Activated B cell treated with CpG ODN at 0.5 μM for 24 hours (primary cell): ENCODE measurements at regions not wholly inside any gene's neighbourhood (a gene's known extent, or its start where the extent isn't known, plus 50 kb on each side); places are given as distances from the start of the nearest gene placed in this dataset.

Experiments
- ATAC-seq: fragments of 200-7000 bp; cut with Tn5 transposase; one replicate; pipeline ENCODE4 v1.10.0; 2021; ENCODE audit warnings: low read depth, mild to moderate bottlenecking, moderate library complexity
- CTCF ChIA-PET: fragments of 350-600 bp; sonication (Branson Sonifier 250); formaldehyde crosslinking; loops from one replicate; lab custom pipeline; 2021; ENCODE audit warnings: antibody characterized with exemption; lab: Charles Lee
- POLR2A ChIA-PET: fragments of 350-600 bp; sonication (Branson Sonifier 250); formaldehyde crosslinking; loops from one replicate; lab custom pipeline; 2021; ENCODE audit warnings: antibody characterized with exemption; lab: Charles Lee
- DNase-seq: peaks from one replicate; pipeline ENCODE4 v3.0.0; 2022
- H3K27ac Mint-ChIP-seq: one replicate; pipeline ENCODE4 v1.8.0; 2020; ENCODE audit warnings: mixed read lengths
- H3K27me3 Mint-ChIP-seq: one replicate; pipeline ENCODE4 v1.8.0; 2021; ENCODE audit warnings: mixed read lengths
- H3K36me3 Mint-ChIP-seq: one replicate; pipeline ENCODE4 v1.8.0; 2021; ENCODE audit warnings: low read depth, mixed read lengths
- H3K4me1 Mint-ChIP-seq: one replicate; pipeline ENCODE4 v1.8.0; 2021; ENCODE audit warnings: mixed read lengths
- H3K4me3 Mint-ChIP-seq: one replicate; pipeline ENCODE4 v1.8.0; 2020; ENCODE audit warnings: mild to moderate bottlenecking, mixed read lengths
- H3K9me3 Mint-ChIP-seq: one replicate; pipeline ENCODE4 v1.8.0; 2020; ENCODE audit warnings: mixed read lengths
- CTCF ChIP-seq: fragments of 200-600 bp; IDR thresholded peaks from one replicate; pipeline ENCODE4 v1.8.0; 2022; ENCODE audit warnings: antibody characterized with exemption, mild to moderate bottlenecking
- intact Hi-C: fragments of 100-400 bp; cut with micrococcal nuclease; formaldehyde crosslinking; loops from one replicate; pipeline ENCODE4 v1.15.1; 2024

- TF ChIP-seq CTCF = no peak
- Mint-ChIP-seq H3K27me3 (peaks cover 69% of the 10 kb centered on the region), H3K4me1 (no peaks in the 10 kb centered on the region), H3K9me3 (no peaks in the 10 kb centered on the region), H3K27ac (no peak overlapping the region), H3K36me3 (no peaks in the 10 kb centered on the region), H3K4me3 (no peak overlapping the region)
- CTCF ChIA-PET = no interaction called here
- POLR2A ChIA-PET = no interaction called here
- no peak for ATAC-seq
- DNase-seq = no peak
- intact Hi-C loops = no loop called here
Measured at GRCh38 chr10:100684688-100685235, 60.6 kb upstream of the PAX2 start.

DNA sequence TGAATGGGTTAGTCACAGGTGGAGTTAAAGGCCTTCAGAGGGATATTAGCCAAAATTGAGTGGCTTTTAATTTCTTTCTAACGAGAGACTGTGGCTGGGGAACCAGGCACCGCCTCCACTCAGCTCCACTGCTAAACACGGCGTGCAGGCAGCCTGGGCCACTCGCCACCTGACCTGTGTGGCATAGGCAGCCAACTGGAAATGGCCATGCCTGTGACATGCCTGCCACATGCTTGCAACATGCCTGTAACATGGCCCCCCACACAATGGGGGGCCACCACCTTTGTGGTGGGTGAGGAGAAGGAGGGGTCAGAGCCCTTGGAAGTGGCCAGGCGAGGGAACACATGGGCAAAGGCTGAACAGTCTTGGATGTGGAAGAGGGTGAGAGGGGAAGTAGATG lies 60.1 kb upstream of the PAX2 start:
- CTCF ChIA-PET = no interaction called here

GRCh38 chr10:100687143-100688003 lies 58.0 kb upstream of the PAX2 start:
- no peaks in the 10 kb centered on the region for H3K4me1 Mint-ChIP-seq
- H3K27ac Mint-ChIP-seq = no peak overlapping the region
- ChIA-PET CTCF (no interaction called here), POLR2A (no interaction called here)
- no peak for TF ChIP-seq CTCF
- DNase-seq (no peak), ATAC-seq (no peak)
- intact Hi-C loops = no loop called here
- H3K4me3 Mint-ChIP-seq = no peak overlapping the region
- H3K27me3 Mint-ChIP-seq = peaks cover 70% of the 10 kb centered on the region
- H3K36me3 Mint-ChIP-seq = no peaks in the 10 kb centered on the region
- H3K9me3 Mint-ChIP-seq = no peaks in the 10 kb centered on the region

More for the DNA sequence above, 60.1 kb upstream of the PAX2 start:
- POLR2A ChIA-PET = no interaction called here
- no peak for TF ChIP-seq CTCF
- no peak overlapping the region for H3K4me3 Mint-ChIP-seq
- no peaks in the 10 kb centered on the region for H3K36me3 Mint-ChIP-seq
- no peak overlapping the region for H3K27ac Mint-ChIP-seq
- H3K27me3 Mint-ChIP-seq = peaks cover 69% of the 10 kb centered on the region
- DNase-seq = no peak
- no peaks in the 10 kb centered on the region for H3K9me3 Mint-ChIP-seq
- intact Hi-C loops = no loop called here
- no peak for ATAC-seq
- no peaks in the 10 kb centered on the region for H3K4me1 Mint-ChIP-seq

DNA sequence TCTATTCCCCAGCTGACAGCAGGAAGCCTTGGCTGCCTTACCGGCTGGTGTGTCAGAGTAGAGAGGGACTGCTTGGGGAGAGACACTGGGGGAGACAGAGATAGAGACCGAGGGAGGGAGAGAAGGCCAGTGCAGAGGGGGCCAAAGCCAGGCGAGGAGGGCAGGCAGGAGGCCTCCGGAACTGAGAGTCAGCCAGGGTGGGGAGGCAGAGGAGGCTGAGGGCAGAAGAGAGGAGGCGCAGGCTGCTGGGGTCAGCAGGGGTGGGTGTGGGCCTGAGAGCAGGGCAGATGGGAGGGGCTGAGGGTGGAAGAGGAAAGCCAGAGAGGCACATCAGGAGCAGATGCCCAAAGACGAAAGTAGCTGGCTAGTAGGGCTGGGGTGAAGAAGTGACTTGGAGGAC lies 57.2 kb upstream of the PAX2 start:
- no peaks in the 10 kb centered on the region for H3K36me3 Mint-ChIP-seq
- ATAC-seq (no peak), DNase-seq (no peak)
- ChIA-PET POLR2A (no interaction called here), CTCF (no interaction called here)
- intact Hi-C loops = no loop called here
- peaks cover 63% of the 10 kb centered on the region for H3K27me3 Mint-ChIP-seq
- no peaks in the 10 kb centered on the region for H3K4me1 Mint-ChIP-seq
- no peaks in the 10 kb centered on the region for H3K9me3 Mint-ChIP-seq
- no peak overlapping the region for H3K27ac Mint-ChIP-seq
- H3K4me3 Mint-ChIP-seq = no peak overlapping the region
- TF ChIP-seq CTCF = no peak

- Mint-ChIP-seq H3K4me1 (peaks cover 12% of the 10 kb centered on the region), H3K36me3 (no peaks in the 10 kb centered on the region), H3K27me3 (peaks cover 20% of the 10 kb centered on the region), H3K9me3 (no peaks in the 10 kb centered on the region), H3K4me3 (no peak overlapping the region), H3K27ac (no peak overlapping the region)
- DNase-seq (no peak), ATAC-seq (no peak)
- TF ChIP-seq CTCF = no peak
- intact Hi-C loops = no loop called here
- CTCF ChIA-PET = no interaction called here
- POLR2A ChIA-PET = no interaction called here
Measured at GRCh38 chr10:100693821-100694220, 51.6 kb upstream of the PAX2 start.
